DMS 273 (cell line): ENCODE measurements at regions not wholly inside any gene's neighbourhood (a gene's known extent, or its start where the extent isn't known, plus 50 kb on each side); places are given as distances from the start of the nearest gene placed in this dataset.

Source experiments
- DNase-seq: peaks from one replicate; lab custom pipeline; 2025; ENCODE audit not compliant: unreplicated experiment; lab: John Stamatoyannopoulos, UW

- DNase-seq = peak; percentile 85
These were observed 165.9 kb upstream of the TANK start for GRCh38 chr2:160994141-160995002.

GRCh38 chr2:160996584-160996983 is 163.6 kb upstream of the TANK start:
- no peak for DNase-seq

DNA sequence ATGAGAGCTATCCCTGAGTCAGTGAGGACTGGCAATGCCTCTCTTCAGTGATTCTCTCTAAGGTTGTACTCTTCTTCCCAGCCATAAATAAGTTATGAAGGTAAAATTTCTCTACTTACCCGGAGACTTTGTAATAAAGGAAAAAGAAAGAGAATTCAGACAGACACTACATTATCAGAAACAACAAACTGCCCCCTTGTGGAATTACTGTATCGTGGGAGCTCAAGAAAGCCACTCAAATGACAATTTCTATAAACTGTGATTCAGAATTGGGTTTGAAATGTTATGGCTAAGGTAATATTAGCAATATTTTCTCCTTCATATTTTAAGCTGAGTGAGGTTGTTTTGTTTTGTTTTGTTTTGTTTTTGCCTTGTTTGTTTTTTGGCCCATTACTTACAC is 155.8 kb upstream of the TANK start:
- DNase-seq = peak; percentile 33

DNA sequence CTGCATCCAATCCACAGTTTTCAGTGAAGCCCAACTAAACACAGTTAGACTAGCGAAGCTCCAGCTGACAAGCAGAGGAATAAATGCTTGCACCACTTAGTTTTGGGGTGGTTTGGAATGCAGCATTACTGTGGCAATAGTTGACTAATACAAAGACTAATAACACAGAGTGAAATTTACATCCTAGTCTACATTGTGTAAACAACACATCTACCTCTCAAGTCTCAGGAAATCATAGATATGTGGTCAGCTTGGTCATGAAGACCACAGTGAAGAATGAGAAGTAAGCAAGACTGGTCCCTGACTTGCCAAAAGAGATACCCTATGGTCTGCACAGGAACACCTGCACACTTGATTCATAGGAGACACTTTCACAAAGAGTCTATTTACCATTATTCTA is 155.1 kb upstream of the TANK start:
- no peak for DNase-seq

GRCh38 chr2:161008311-161008710 is 151.9 kb upstream of the TANK start:
- DNase-seq = no peak

DNA sequence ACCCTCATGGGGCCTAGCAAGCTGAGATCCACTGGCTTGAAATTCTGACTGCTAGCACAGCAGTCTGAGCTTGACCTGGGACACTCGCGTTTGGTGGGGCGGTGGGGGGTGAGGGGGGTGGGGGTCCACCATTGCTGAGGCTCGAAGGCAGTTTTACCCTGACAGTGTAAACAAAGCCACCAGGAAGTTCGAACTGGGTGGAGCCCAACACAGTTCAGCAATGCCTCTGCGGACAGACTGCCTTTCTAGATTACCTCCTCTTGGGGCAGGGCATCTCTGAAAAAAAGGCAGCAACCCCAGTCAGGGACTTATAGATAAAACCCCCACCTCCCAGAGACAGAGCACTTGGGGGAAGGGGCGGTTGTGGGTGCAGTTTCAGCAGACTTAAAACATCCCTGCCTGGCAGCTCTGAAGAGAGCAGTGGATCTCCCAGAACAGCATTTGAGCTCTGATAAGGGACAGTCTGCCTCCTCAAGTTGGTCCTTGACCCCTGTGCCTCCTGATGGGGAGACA is 149.7 kb upstream of the TANK start:
- no peak for DNase-seq

DNA sequence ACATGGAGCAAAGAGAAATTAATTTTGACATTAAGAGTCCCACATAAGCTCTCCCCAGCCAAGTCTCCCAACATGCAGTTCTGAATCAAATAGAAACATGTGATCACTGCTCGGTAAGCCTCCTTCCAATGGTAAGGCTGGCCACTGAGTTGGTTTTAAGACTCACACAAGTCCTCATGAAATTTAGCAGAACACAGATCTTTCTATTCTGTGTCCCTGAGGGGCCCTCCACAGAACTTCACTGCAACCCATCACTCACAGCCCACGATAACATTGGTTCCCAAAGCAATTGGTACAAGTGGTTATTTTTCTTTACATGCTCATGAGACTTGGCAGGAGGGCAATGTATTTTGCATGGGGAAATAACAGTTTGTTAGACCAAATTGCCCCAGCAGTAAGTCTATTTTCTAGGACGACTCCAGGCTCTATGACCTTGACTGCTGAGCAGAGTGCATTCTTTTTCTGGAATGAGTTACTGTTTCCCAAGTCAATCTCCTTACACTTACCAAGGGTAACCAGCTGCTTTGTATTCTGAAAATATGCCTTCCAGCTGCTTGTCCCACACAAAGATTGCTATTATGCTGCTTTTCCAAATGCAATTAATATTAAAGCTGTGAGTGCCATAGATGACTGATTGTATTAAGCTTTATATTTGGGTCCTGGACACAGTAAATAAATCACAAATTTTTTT is 142.3 kb upstream of the TANK start:
- no peak for DNase-seq

- DNase-seq = no peak
These were observed 140.9 kb upstream of the TANK start for GRCh38 chr2:161019311-161019710.

GRCh38 chr2:161020437-161020836 is 139.8 kb upstream of the TANK start:
- no peak for DNase-seq

DNA sequence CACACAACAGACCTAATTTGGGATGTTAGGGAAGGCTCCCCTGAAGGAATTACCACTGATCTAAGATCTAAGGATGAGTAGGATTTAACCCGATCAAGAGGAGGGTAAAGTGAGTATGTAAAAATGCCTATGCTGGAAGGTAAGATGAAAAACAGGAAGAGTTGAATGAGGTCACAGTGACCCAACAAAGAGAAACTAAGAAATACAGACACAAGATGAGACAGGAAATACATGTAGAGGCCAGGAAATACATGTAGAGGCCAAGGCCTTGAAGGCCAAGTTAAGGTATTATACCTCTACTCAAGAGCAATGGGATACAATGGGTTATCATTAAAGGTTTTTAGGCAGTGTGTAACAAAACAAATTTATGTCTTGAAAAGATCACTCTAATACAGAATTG is 131.6 kb upstream of the TANK start:
- DNase-seq = no peak

GRCh38 chr2:161029321-161029720 is 130.9 kb upstream of the TANK start:
- DNase-seq = no peak

DNA sequence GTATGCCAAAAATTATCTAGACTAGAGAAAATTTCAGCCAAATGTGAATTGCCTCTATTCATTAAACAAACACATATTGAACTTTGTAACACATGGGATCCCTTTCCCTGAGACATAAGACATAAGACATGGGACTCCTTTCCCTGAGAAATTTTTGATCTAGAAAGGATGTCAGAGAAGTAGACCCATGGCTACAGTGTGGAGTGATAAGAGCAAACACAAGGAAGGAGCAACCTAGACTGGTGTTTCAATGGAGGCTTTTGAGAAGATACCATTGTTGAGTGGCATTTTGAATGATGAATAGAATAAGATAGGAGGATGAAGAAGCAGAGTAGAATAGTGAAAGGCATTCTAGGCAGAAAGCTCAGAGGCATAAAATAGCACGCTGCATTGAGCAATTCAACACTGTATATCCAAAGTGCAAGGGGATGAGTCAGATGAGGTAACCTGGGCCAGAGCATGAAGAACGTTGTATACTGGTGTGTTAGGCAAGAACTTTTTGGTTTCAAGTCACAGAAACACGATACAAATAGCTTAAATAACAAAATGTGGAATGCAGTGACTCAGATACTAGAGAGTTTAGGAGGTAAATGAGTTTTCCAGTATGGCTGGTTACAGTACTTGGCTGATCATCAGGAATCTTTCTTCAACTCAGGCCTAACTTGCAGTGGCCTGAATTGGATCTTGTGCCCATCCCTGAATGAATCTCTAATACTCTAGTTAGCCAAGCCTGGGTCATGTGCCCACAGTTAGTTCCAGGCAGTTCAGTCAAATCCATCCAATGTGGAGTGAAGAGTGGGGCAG is 129.8 kb upstream of the TANK start:
- DNase-seq = no peak

- DNase-seq = no peak
These were observed 128.7 kb upstream of the TANK start for GRCh38 chr2:161031511-161031910.

DNA sequence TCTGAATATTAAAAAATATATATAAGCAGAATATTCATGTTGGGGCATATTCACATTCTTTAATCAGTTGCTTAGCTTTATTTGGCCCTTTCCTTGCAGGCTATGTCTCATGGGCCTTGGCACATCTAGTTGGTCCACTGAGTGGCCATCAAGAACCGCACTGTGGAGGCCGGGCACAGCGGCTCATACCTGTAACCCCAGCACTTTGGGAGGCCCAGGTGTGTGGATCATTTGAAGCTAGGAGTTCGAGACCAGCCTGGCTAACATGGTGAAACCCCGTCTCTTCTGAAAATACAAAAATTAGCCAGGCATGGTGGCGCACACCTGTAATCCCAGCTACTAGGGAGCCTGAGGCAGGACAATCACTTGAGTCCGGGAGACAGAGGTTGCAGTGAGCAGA is 127.6 kb upstream of the TANK start:
- DNase-seq = no peak

GRCh38 chr2:161033059-161033660 is 127.1 kb upstream of the TANK start:
- DNase-seq = no peak

DNA sequence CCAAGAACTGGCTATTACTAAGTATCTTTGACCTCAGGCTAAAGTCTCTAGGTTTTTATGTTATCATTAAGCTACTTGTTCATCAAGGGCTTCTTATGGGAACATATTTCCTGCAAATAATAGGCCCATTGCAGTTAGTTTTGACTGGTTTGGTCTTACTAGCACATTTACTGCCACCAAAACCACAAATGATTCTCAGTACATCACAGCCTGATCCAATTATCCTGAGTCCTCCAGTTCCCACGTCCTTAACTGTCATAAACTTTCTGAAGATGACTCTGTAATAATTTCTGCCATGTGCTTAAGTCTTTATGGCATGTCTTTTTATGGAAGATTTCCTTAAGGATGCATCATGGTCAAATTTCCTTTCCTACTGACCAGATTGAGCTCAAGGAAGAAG is 123.3 kb upstream of the TANK start:
- no peak for DNase-seq

- no peak for DNase-seq
These were observed 121.2 kb upstream of the TANK start for GRCh38 chr2:161039071-161039470.

- DNase-seq = peak; percentile 53
These were observed 118.9 kb upstream of the TANK start for GRCh38 chr2:161041356-161041755.

DNA sequence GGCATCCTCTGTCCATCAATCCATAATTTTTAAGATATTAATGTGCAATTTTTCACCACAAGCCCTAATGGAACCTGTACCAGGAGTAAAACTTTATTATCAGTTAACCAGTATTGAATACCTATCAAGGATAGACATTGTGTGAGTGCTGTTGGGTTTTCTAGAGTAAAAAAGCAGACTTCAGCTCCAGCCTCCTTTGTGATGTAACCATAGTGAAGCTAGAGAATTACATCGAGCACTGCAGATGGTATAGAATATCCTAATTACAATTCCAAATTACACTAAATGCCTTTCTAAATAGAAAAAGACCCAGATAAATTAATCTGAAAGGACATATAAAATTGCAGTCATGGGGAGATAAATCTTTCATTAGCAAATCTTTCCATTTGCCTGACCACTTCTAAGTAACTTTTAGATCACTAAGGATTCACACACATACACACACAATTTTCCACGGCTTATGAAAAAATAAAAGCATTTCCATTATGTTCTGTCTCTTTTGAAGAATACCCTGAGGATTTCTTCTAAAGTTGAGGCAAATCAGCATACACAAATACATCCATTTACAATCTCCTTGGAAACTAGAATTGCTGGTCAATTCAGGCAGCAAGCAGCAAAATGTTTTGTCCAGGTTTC is 117.1 kb upstream of the TANK start:
- DNase-seq = peak; percentile 12

DNA sequence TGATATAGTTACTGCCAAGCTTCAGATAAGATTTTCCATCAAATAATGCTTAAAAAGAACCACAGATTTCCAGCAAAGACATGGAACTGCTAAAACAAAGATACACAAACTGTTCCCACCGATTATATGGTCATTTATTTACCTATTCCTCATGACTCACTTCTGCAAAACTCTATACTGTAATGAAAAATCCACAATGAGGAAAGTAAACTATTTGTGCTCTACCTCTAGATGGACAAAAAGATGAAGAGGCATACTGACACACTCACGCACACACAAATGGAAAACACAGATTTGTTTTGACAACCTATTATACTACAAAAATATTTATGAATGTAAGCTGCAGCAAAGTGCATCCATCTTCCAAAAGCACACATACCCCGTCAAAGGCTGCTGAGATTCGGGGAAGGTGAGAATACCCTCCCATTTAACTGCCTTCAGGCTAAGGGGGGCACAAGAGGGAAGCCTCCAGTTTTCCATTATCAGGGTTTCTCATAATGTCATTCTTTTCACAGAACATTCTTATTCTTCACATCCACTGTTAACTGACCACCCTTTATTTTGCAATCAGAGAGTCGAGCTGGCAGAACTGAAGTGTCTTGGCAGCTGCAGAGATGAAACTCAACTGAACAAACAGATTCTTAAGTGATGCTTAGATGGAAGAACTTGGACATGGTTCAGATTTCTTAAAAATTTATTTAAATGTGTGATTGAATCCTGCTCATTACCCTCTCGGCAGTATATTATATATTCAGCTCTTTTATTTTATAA is 115.9 kb upstream of the TANK start:
- no peak for DNase-seq
